ENCODE measurements at regions not wholly inside any gene's neighbourhood (a gene's known extent, or its start where the extent isn't known, plus 50 kb on each side); places are given as distances from the start of the nearest gene placed in this dataset.

GRCh38 chr6:85195243-85195642, 254.6 kb upstream of the NT5E start:
- ChIA-PET POLR2A (no interaction called here), CTCF (ENCODE audit: low intra/inter-chr PET ratio) (no interaction called here)
- no TSS peak for BruUV-seq (replicated peaks)

GRCh38 chr6:85193339-85193738, 256.5 kb upstream of the NT5E start:
- no peaks in the 10 kb centered on the region for H3K36me3 ChIP-seq (ENCODE audit: control insufficient read depth, insufficient read depth, low read length)
- CTCF ChIA-PET (ENCODE audit: low intra/inter-chr PET ratio): no interaction called here
- POLR2A ChIA-PET: interaction anchor here (0.6 kb wide), 1 partner anchor 1657 kb away, joined by 3 read pairs; no protein-coding TSS in a partner anchor
- FAIRE-seq (no peak), DNase-seq (ENCODE audit: extremely low read depth in 1 of 4, low spot score in 3 of 4) (no peak), ATAC-seq (no peak)
- H3K4me2 ChIP-seq (ENCODE audit: insufficient read depth, low read length): no peak overlapping the region
- no TSS peak for BruUV-seq (replicated peaks)
- no peaks in the 10 kb centered on the region for H3K9me1 ChIP-seq (ENCODE audit: control insufficient read depth, insufficient read depth, low read length)
- no peaks in the 10 kb centered on the region for H3K4me1 ChIP-seq (replicated peaks in 1 of 2; ENCODE audit: control insufficient read depth in 2 of 2, insufficient read depth in 2 of 2, low read length in 2 of 2)
- H3K4me3 ChIP-seq: no peak overlapping the region
- no peak overlapping the region for H3K9ac ChIP-seq (ENCODE audit: insufficient read depth in 1 of 2, low read depth in 2 of 2, low read length in 2 of 2)
- H3K9me3 ChIP-seq (replicated peaks; ENCODE audit: control insufficient read depth, insufficient read depth, low read depth, low read length): no peaks in the 10 kb centered on the region
- H3K79me2 ChIP-seq (ENCODE audit: control insufficient read depth, insufficient read depth, low read length): no peaks in the 10 kb centered on the region
- no peak overlapping the region for H2AFZ ChIP-seq (ENCODE audit: low read depth, low read length)
- 0% methylated on average over 2 of the region's 3 CpGs for WGBS (ENCODE audit: insufficient coverage, low coverage, missing lambda C conversion rate)
- H3K27me3 ChIP-seq (ENCODE audit: control insufficient read depth in 2 of 2, insufficient read depth in 2 of 2, low read length in 2 of 2): no peaks in the 10 kb centered on the region
- intact Hi-C loops (cut with micrococcal nuclease) (no loop called here), in situ Hi-C loops (cut with MboI) (no loop called here)
- no peak overlapping the region for H3K27ac ChIP-seq (ENCODE audit: extremely low read depth, low read depth, low read length)
- H4K20me1 ChIP-seq (replicated peaks; ENCODE audit: control insufficient read depth, insufficient read depth, low read length): no peaks in the 10 kb centered on the region
- TF ChIP-seq DNMT1 (IDR thresholded peaks at IDR 0.05): no peak
- TF ChIP-seq CAMTA2 (CRISPR knock-in tag; conservative IDR thresholded peaks at IDR 0.05): no peak
- no peak for TF ChIP-seq ATF1 (CRISPR knock-in tag; IDR thresholded peaks at IDR 0.05)
- TF ChIP-seq ATF1 (tag; IDR thresholded peaks at IDR 0.05): no peak
- TF ChIP-seq CBX1 (IDR thresholded peaks at IDR 0.05; ENCODE audit: low read depth): no peak
- TF ChIP-seq ELF1 (tag; IDR thresholded peaks at IDR 0.05): no peak
- TF ChIP-seq ELK3 (CRISPR knock-in tag; IDR thresholded peaks at IDR 0.05): no peak
- TF ChIP-seq CTBP1 (IDR thresholded peaks at IDR 0.05; ENCODE audit: borderline replicate concordance): no peak
- no peak for TF ChIP-seq KHSRP (IDR thresholded peaks at IDR 0.05)
- no peak for TF ChIP-seq TAF1 (IDR thresholded peaks at IDR 0.05; ENCODE audit: control insufficient read depth, extremely low read depth, insufficient read depth, low read length, severe bottlenecking)
- no peak for TF ChIP-seq FOXJ2 (tag; IDR thresholded peaks at IDR 0.05)
- TF ChIP-seq RBFOX2 (IDR thresholded peaks at IDR 0.05; ENCODE audit: low read depth, low read length): no peak
- TF ChIP-seq NCOA4 (IDR thresholded peaks at IDR 0.05; ENCODE audit: partially characterized antibody): no peak
- TF ChIP-seq ZNF586 (CRISPR knock-in tag; conservative IDR thresholded peaks at IDR 0.05): no peak
- no peak for TF ChIP-seq ZBTB9 (CRISPR knock-in tag; IDR thresholded peaks at IDR 0.05)

More at GRCh38 chr6:85195243-85195642, 254.6 kb upstream of the NT5E start:
- Histone ChIP-seq H3K9ac (ENCODE audit: insufficient read depth in 1 of 2, low read depth in 2 of 2, low read length in 2 of 2) (no peak overlapping the region), H3K79me2 (ENCODE audit: control insufficient read depth, insufficient read depth, low read length) (no peaks in the 10 kb centered on the region), H3K27me3 (ENCODE audit: control insufficient read depth in 2 of 2, insufficient read depth in 2 of 2, low read length in 2 of 2) (no peaks in the 10 kb centered on the region), H3K27ac (ENCODE audit: extremely low read depth, low read depth, low read length) (no peak overlapping the region), H2AFZ (ENCODE audit: low read depth, low read length) (no peak overlapping the region), H3K4me2 (ENCODE audit: insufficient read depth, low read length) (no peak overlapping the region), H3K9me3 (replicated peaks; ENCODE audit: control insufficient read depth, insufficient read depth, low read depth, low read length) (no peaks in the 10 kb centered on the region), H3K36me3 (ENCODE audit: control insufficient read depth, insufficient read depth, low read length) (no peaks in the 10 kb centered on the region), H3K4me1 (replicated peaks in 1 of 2; ENCODE audit: control insufficient read depth in 2 of 2, insufficient read depth in 2 of 2, low read length in 2 of 2) (no peaks in the 10 kb centered on the region), H4K20me1 (replicated peaks; ENCODE audit: control insufficient read depth, insufficient read depth, low read length) (no peaks in the 10 kb centered on the region), H3K4me3 (no peak overlapping the region), H3K9me1 (ENCODE audit: control insufficient read depth, insufficient read depth, low read length) (no peaks in the 10 kb centered on the region)
- ATAC-seq: no peak
- FAIRE-seq: no peak
- no peak for DNase-seq (ENCODE audit: extremely low read depth in 1 of 4, low spot score in 3 of 4)
- TF ChIP-seq EGR1 (conservative IDR thresholded peaks at IDR 0.05): no peak
- no peak for TF ChIP-seq ATF4 (CRISPR knock-in tag; IDR thresholded peaks at IDR 0.05)
- intact Hi-C loops (cut with micrococcal nuclease) (no loop called here), in situ Hi-C loops (cut with MboI) (no loop called here)

Data from K562 (cell line).